Fibroblast of skin of right biceps (primary cell): ENCODE measurements at regions not wholly inside any gene's neighbourhood (a gene's known extent, or its start where the extent isn't known, plus 50 kb on each side); places are given as distances from the start of the nearest gene placed in this dataset.

Experiments
- DNase-seq: peaks from one replicate; pipeline ENCODE4 v3.0.0-alpha.2; 2013

- DNase-seq = no peak
Measured at GRCh38 chr13:24012648-24013047, 115.3 kb upstream of the C1QTNF9B start.

- no peak for DNase-seq
Measured at GRCh38 chr13:24013189-24013588, 115.9 kb upstream of the C1QTNF9B start.

GRCh38 chr13:24016046-24016445 is 118.7 kb upstream of the C1QTNF9B start:
- no peak for DNase-seq

GRCh38 chr13:24022568-24022967 is 125.3 kb upstream of the C1QTNF9B start:
- DNase-seq = no peak

- DNase-seq = no peak
Measured at GRCh38 chr13:24023073-24023472, 125.8 kb upstream of the C1QTNF9B start.

- no peak for DNase-seq
Measured at GRCh38 chr13:24027494-24027893, 130.2 kb upstream of the C1QTNF9B start.

GRCh38 chr13:24032252-24032651 is 128.3 kb upstream of the SPATA13 start:
- DNase-seq = peak; percentile 86

- peak; percentile 26 for DNase-seq
Measured at GRCh38 chr13:24032674-24033073, 127.8 kb upstream of the SPATA13 start.

- peak; percentile 86 for DNase-seq
Measured at GRCh38 chr13:24033527-24034302, 126.8 kb upstream of the SPATA13 start.

- no peak for DNase-seq
Measured at GRCh38 chr13:24035411-24035810, 125.1 kb upstream of the SPATA13 start.

GRCh38 chr13:24036115-24036514 is 124.4 kb upstream of the SPATA13 start:
- DNase-seq = peak; percentile 36

GRCh38 chr13:24038405-24038804 is 122.1 kb upstream of the SPATA13 start:
- DNase-seq = peak; percentile 22

GRCh38 chr13:24038841-24039330 is 121.6 kb upstream of the SPATA13 start:
- DNase-seq = peak; percentile 58

GRCh38 chr13:24039621-24040475 is 120.7 kb upstream of the SPATA13 start:
- DNase-seq = no peak

- no peak for DNase-seq
Measured at GRCh38 chr13:24040835-24041234, 119.7 kb upstream of the SPATA13 start.

GRCh38 chr13:24041651-24042225 is 118.8 kb upstream of the SPATA13 start:
- DNase-seq = no peak

- no peak for DNase-seq
Measured at GRCh38 chr13:24042710-24043440, 117.6 kb upstream of the SPATA13 start.

GRCh38 chr13:24043590-24044350 is 116.8 kb upstream of the SPATA13 start:
- no peak for DNase-seq

GRCh38 chr13:24045597-24045996 is 114.9 kb upstream of the SPATA13 start:
- DNase-seq = no peak

GRCh38 chr13:24050292-24050711 is 110.2 kb upstream of the SPATA13 start:
- DNase-seq = peak; percentile 57

- DNase-seq = no peak
Measured at GRCh38 chr13:24050796-24051715, 109.5 kb upstream of the SPATA13 start.
